ENCODE measurements at regions not wholly inside any gene's neighbourhood (a gene's known extent, or its start where the extent isn't known, plus 50 kb on each side); places are given as distances from the start of the nearest gene placed in this dataset.

DNA sequence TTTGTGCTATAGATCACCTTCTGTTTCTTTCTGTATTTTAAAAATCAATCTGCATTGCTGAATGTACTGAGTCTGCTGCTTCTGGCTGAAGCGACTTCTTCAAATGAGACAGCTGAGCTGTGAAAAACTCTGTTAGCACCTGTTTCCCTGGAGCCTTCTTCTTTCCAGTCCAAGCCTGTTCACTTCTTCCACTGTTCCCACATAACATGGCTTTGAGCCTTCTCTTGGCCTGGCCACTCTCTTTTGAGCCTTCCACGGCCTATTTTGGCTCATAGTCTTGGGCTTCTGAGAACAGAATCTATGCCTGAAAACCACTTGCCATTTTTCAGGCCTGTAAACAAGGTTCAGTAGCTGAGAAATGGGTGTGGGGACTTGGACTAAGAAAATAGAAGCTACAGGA, 132.9 kb upstream of the IGFBP7 start:
- TF ChIP-seq, protein P1, sequence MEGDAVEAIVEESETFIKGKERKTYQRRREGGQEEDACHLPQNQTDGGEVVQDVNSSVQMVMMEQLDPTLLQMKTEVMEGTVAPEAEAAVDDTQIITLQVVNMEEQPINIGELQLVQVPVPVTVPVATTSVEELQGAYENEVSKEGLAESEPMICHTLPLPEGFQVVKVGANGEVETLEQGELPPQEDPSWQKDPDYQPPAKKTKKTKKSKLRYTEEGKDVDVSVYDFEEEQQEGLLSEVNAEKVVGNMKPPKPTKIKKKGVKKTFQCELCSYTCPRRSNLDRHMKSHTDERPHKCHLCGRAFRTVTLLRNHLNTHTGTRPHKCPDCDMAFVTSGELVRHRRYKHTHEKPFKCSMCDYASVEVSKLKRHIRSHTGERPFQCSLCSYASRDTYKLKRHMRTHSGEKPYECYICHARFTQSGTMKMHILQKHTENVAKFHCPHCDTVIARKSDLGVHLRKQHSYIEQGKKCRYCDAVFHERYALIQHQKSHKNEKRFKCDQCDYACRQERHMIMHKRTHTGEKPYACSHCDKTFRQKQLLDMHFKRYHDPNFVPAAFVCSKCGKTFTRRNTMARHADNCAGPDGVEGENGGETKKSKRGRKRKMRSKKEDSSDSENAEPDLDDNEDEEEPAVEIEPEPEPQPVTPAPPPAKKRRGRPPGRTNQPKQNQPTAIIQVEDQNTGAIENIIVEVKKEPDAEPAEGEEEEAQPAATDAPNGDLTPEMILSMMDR (IDR thresholded peaks at IDR 0.05; ENCODE audit: low read depth, low read length, poor library complexity, severe bottlenecking) = no peak
- TF ChIP-seq EZH2phosphoT487 (IDR thresholded peaks at IDR 0.05; ENCODE audit: borderline replicate concordance, low read length) = no peak

All from DOHH2 (cell line).